ENCODE measurements at regions not wholly inside any gene's neighbourhood (a gene's known extent, or its start where the extent isn't known, plus 50 kb on each side); places are given as distances from the start of the nearest gene placed in this dataset.

DNA sequence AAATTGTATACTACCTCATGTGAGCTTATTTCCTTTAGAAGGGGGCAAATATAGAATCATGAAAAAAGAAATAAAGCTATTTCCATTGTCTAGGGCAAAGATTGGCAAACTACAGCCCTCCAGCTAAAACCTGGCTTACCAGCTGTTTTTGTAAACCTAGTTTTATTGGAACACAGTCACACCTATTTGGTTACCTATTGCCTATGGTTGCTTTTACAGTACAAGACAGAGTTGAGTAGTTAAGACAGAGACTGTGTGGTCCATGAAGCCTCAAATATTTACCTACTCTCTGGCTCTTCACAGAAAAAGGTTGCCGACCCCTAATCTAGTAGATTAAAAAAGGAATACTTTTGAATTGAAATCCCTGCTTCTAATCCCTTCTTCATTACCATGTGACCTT is 88.8 kb upstream of the ENPP6 start:
- TF ChIP-seq, protein P1, sequence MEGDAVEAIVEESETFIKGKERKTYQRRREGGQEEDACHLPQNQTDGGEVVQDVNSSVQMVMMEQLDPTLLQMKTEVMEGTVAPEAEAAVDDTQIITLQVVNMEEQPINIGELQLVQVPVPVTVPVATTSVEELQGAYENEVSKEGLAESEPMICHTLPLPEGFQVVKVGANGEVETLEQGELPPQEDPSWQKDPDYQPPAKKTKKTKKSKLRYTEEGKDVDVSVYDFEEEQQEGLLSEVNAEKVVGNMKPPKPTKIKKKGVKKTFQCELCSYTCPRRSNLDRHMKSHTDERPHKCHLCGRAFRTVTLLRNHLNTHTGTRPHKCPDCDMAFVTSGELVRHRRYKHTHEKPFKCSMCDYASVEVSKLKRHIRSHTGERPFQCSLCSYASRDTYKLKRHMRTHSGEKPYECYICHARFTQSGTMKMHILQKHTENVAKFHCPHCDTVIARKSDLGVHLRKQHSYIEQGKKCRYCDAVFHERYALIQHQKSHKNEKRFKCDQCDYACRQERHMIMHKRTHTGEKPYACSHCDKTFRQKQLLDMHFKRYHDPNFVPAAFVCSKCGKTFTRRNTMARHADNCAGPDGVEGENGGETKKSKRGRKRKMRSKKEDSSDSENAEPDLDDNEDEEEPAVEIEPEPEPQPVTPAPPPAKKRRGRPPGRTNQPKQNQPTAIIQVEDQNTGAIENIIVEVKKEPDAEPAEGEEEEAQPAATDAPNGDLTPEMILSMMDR (IDR thresholded peaks at IDR 0.05; ENCODE audit: insufficient read depth, low read length, poor library complexity, severe bottlenecking) = no peak
- TF ChIP-seq EZH2phosphoT487 (conservative IDR thresholded peaks at IDR 0.05; ENCODE audit: low read length) = no peak

Data from SU-DHL-6 (cell line).